ENCODE measurements at regions not wholly inside any gene's neighbourhood (a gene's known extent, or its start where the extent isn't known, plus 50 kb on each side); places are given as distances from the start of the nearest gene placed in this dataset.

DNA sequence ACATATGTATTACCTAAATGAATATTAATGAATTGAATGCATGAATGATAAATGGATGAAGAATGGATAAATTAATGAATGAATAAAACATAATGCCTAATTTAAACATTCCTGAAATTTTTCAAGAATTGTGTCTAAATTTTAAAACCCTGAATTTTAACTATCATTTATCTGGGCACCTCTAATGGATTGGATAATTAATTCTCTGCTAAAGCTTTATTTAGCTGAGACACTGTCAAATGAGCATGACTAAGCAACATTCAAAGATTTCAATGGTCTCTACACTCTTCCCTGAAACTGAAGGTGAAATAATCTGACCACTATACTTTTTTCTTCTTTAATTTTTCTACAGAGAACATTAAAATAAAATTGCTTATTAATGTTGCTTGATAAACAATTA is 1197.7 kb downstream of the C4orf33 start:
- no peak overlapping the region for H3K27ac ChIP-seq (ENCODE audit: low read depth in 1 of 2, low read length in 1 of 2)
- H3K4me1 ChIP-seq (ENCODE audit: control insufficient read depth in 5 of 5, insufficient read depth in 5 of 5, low read length in 5 of 5): no peaks in the 10 kb centered on the region
- H3K36me3 ChIP-seq (ENCODE audit: control insufficient read depth in 4 of 4, insufficient read depth in 4 of 4, low read length in 4 of 4): no peaks in the 10 kb centered on the region
- ATAC-seq (ENCODE audit: insufficient read depth, low FRiP score) (no peak), DNase-seq (no peak)
- no peaks in the 10 kb centered on the region for H3K9me3 ChIP-seq (ENCODE audit: control insufficient read depth in 4 of 4, insufficient read depth in 3 of 4, low read length in 3 of 4)
- no peak overlapping the region for H3K9ac ChIP-seq (ENCODE audit: insufficient read depth in 1 of 2, low read length in 2 of 2)
- no peak overlapping the region for H3K4me3 ChIP-seq
- H3K27me3 ChIP-seq (ENCODE audit: control insufficient read depth in 3 of 3, insufficient read depth in 3 of 3, low read length in 2 of 3): no peaks in the 10 kb centered on the region
- TF ChIP-seq, protein P1, sequence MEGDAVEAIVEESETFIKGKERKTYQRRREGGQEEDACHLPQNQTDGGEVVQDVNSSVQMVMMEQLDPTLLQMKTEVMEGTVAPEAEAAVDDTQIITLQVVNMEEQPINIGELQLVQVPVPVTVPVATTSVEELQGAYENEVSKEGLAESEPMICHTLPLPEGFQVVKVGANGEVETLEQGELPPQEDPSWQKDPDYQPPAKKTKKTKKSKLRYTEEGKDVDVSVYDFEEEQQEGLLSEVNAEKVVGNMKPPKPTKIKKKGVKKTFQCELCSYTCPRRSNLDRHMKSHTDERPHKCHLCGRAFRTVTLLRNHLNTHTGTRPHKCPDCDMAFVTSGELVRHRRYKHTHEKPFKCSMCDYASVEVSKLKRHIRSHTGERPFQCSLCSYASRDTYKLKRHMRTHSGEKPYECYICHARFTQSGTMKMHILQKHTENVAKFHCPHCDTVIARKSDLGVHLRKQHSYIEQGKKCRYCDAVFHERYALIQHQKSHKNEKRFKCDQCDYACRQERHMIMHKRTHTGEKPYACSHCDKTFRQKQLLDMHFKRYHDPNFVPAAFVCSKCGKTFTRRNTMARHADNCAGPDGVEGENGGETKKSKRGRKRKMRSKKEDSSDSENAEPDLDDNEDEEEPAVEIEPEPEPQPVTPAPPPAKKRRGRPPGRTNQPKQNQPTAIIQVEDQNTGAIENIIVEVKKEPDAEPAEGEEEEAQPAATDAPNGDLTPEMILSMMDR (IDR thresholded peaks at IDR 0.05; ENCODE audit: control extremely low read depth, extremely low read depth): no peak

DNA sequence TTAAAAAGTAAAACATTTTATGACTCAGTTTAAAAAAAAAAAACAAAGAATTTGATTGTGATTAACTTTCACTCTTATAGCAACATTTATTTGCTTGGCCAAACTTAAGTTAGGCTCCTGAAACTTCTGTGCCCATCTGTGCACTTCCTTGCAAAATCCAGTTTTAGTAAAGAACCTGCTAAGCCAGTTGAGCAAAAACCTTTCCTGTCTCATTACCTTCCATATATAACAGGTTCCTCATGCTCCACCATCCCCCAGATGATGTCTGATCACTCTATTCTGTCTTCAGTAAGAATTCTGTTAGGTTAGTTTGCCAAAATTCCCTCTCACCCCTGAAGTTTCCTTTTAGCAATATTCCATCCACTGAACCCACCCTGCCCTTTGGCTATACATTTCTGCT is 1200.5 kb downstream of the C4orf33 start:
- no peak overlapping the region for H3K9ac ChIP-seq (ENCODE audit: insufficient read depth in 1 of 2, low read length in 2 of 2)
- peak in 1 of 3 donors; percentile 7 for DNase-seq
- H3K27ac ChIP-seq (ENCODE audit: low read depth in 1 of 2, low read length in 1 of 2): no peak overlapping the region
- TF ChIP-seq, protein P1 (IDR thresholded peaks at IDR 0.05; ENCODE audit: control extremely low read depth, extremely low read depth): no peak
- no peak overlapping the region for H3K4me3 ChIP-seq
- no peaks in the 10 kb centered on the region for H3K27me3 ChIP-seq (ENCODE audit: control insufficient read depth in 3 of 3, insufficient read depth in 3 of 3, low read length in 2 of 3)
- H3K36me3 ChIP-seq (ENCODE audit: control insufficient read depth in 4 of 4, insufficient read depth in 4 of 4, low read length in 4 of 4): no peaks in the 10 kb centered on the region
- peaks cover 0 to under 1% (median 0%) of the 10 kb centered on the region in 4 donors for H3K9me3 ChIP-seq (ENCODE audit: control insufficient read depth in 4 of 4, insufficient read depth in 3 of 4, low read length in 3 of 4)
- H3K4me1 ChIP-seq (ENCODE audit: control insufficient read depth in 5 of 5, insufficient read depth in 5 of 5, low read length in 5 of 5): no peaks in the 10 kb centered on the region
- ATAC-seq (ENCODE audit: insufficient read depth, low FRiP score): no peak

DNA sequence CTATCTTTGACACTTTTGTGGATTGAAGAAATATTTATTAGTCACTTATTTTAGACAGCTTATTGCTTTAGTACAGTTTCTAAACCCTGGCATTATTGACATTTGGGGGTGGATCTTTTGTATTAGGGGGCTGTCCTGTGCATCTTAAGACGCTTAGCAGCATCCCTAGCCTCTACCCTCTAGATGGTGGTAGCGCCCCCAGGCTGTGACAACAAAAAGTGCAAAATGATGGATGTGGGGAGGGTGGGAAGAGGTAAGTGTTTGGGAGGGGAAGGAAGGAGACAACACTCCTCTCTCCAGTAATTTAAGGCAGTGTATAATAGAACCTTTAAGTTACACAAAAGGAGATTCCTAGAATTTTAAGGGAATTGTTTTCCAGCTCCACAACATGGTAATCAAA is 1210.6 kb downstream of the C4orf33 start:
- H3K27ac ChIP-seq (ENCODE audit: low read depth in 1 of 2, low read length in 1 of 2): no peak overlapping the region
- H3K4me3 ChIP-seq: no peak overlapping the region
- WGBS, 2 donors: 54 to 64% methylated on average over 2 of the region's 2 CpGs
- TF ChIP-seq, protein P1 (IDR thresholded peaks at IDR 0.05; ENCODE audit: control extremely low read depth, extremely low read depth): no peak
- H3K27me3 ChIP-seq (ENCODE audit: control insufficient read depth in 3 of 3, insufficient read depth in 3 of 3, low read length in 2 of 3): no peaks in the 10 kb centered on the region
- no peaks in the 10 kb centered on the region for H3K4me1 ChIP-seq (ENCODE audit: control insufficient read depth in 5 of 5, insufficient read depth in 5 of 5, low read length in 5 of 5)
- no peak for DNase-seq
- no peak for ATAC-seq (ENCODE audit: insufficient read depth, low FRiP score)
- no peaks in the 10 kb centered on the region for H3K36me3 ChIP-seq (ENCODE audit: control insufficient read depth in 4 of 4, insufficient read depth in 4 of 4, low read length in 4 of 4)
- no peak overlapping the region for H3K9ac ChIP-seq (ENCODE audit: insufficient read depth in 1 of 2, low read length in 2 of 2)
- H3K9me3 ChIP-seq (ENCODE audit: control insufficient read depth in 4 of 4, insufficient read depth in 3 of 4, low read length in 3 of 4): peaks cover 0 to 1% (median 0%) of the 10 kb centered on the region in 4 donors

- ATAC-seq (ENCODE audit: insufficient read depth, low FRiP score) (no peak), DNase-seq (no peak)
- no peaks in the 10 kb centered on the region for H3K4me1 ChIP-seq (ENCODE audit: control insufficient read depth in 5 of 5, insufficient read depth in 5 of 5, low read length in 5 of 5)
- H3K27me3 ChIP-seq (ENCODE audit: control insufficient read depth in 3 of 3, insufficient read depth in 3 of 3, low read length in 2 of 3): no peaks in the 10 kb centered on the region
- no peak overlapping the region for H3K9ac ChIP-seq (ENCODE audit: insufficient read depth in 1 of 2, low read length in 2 of 2)
- TF ChIP-seq, protein P1 (IDR thresholded peaks at IDR 0.05; ENCODE audit: control extremely low read depth, extremely low read depth): no peak
- H3K9me3 ChIP-seq (ENCODE audit: control insufficient read depth in 4 of 4, insufficient read depth in 3 of 4, low read length in 3 of 4): peaks cover 0 to 2% (median 0%) of the 10 kb centered on the region in 4 donors
- WGBS, 2 donors: 89 to 95% methylated on average over 2 of the region's 2 CpGs
- H3K36me3 ChIP-seq (ENCODE audit: control insufficient read depth in 4 of 4, insufficient read depth in 4 of 4, low read length in 4 of 4): no peaks in the 10 kb centered on the region
- no peak overlapping the region for H3K27ac ChIP-seq (ENCODE audit: low read depth in 1 of 2, low read length in 1 of 2)
- no peak overlapping the region for H3K4me3 ChIP-seq
Measured at GRCh38 chr4:130309221-130309620, 1213.3 kb downstream of the C4orf33 start.

Measured in lung (tissue), 11 donors.